HepG2 (cell line): ENCODE measurements at regions not wholly inside any gene's neighbourhood (a gene's known extent, or its start where the extent isn't known, plus 50 kb on each side); places are given as distances from the start of the nearest gene placed in this dataset.

Experiments used
- CEBPB ChIP-seq: IDR thresholded peaks from 2 replicates; pipeline ENCODE4 v1.6.1; 2011; ENCODE audit warnings: low read depth, low read length, improper control_type of control experiment, borderline replicate concordance
- CEBPG ChIP-seq: IDR thresholded peaks from 2 replicates; pipeline ENCODE4 v1.6.1; 2016
- RXRA ChIP-seq: sonication (generic); formaldehyde crosslinking; IDR thresholded peaks from 2 replicates; pipeline ENCODE4 v1.5.1; 2020; ENCODE audit warnings: missing genetic modification reagents
- TAF1 ChIP-seq: sonication (generic); formaldehyde crosslinking; IDR thresholded peaks from 2 replicates; pipeline ENCODE4 v1.4.0; 2020; ENCODE audit warnings: missing genetic modification reagents
- ZBTB8A ChIP-seq: sonication (generic); formaldehyde crosslinking; IDR thresholded peaks from 2 replicates; pipeline ENCODE4 v1.4.0; 2020; ENCODE audit warnings: mild to moderate bottlenecking, low read depth, missing genetic modification reagents, borderline replicate concordance
- ZNF180 ChIP-seq: sonication (generic); formaldehyde crosslinking; IDR thresholded peaks from 2 replicates; pipeline ENCODE4 v1.4.0; 2020; ENCODE audit warnings: low read depth, missing genetic modification reagents, borderline replicate concordance
- ZNF326 ChIP-seq: sonication (generic); formaldehyde crosslinking; IDR thresholded peaks from 2 replicates; pipeline ENCODE4 v1.4.0; 2020; ENCODE audit warnings: missing genetic modification reagents, borderline replicate concordance
- TF ChIP-seq, protein P1 (sequence below): sonication (generic); formaldehyde crosslinking; IDR thresholded peaks from 2 replicates; pipeline ENCODE4 v1.9.0; 2022; ENCODE audit warnings: missing genetic modification reagents, mild to moderate bottlenecking, borderline replicate concordance
- TF ChIP-seq, protein P2 (sequence below): sonication (generic); formaldehyde crosslinking; IDR thresholded peaks from 2 replicates; pipeline ENCODE4 v1.4.0; 2020; ENCODE audit warnings: missing genetic modification reagents
- TF ChIP-seq, protein P3 (sequence below): sonication (generic); formaldehyde crosslinking; conservative IDR thresholded peaks from 2 replicates; pipeline ENCODE4 v1.4.0; 2020; ENCODE audit warnings: missing genetic modification reagents
- TF ChIP-seq, protein P4 (sequence below), 2 experiments: sonication (generic) in 1 of 2; formaldehyde crosslinking in 1 of 2; IDR thresholded peaks; 2 replicates each; pipeline versions ENCODE4 v1.5.1 to v1.6.1; 2011 to 2020; ENCODE audit warnings: borderline replicate concordance in 1 of 2, low read depth in 1 of 2, low read length in 1 of 2, mild to moderate bottlenecking in 1 of 2, missing genetic modification reagents in 1 of 2, moderate library complexity in 1 of 2

DNA sequence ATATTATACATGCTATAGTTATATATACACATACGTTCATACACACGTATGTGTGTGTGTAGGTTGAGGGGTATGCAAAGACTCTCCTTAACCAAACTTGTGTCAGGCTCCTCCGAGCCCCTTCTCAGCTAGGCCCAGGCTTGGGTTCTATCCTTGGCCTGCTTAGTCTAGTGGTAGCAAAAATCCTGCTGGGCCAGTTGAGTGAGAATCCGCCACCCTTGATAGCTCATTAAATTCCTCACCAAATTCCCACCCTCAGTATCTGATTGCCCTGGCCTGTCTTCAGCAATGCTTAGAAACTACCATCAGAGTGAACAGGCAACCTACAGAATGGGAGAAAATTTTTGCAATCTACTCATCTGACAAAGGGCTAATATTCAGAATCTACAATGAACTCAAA is 126.5 kb downstream of the TSN start:
- TF ChIP-seq, protein P1, sequence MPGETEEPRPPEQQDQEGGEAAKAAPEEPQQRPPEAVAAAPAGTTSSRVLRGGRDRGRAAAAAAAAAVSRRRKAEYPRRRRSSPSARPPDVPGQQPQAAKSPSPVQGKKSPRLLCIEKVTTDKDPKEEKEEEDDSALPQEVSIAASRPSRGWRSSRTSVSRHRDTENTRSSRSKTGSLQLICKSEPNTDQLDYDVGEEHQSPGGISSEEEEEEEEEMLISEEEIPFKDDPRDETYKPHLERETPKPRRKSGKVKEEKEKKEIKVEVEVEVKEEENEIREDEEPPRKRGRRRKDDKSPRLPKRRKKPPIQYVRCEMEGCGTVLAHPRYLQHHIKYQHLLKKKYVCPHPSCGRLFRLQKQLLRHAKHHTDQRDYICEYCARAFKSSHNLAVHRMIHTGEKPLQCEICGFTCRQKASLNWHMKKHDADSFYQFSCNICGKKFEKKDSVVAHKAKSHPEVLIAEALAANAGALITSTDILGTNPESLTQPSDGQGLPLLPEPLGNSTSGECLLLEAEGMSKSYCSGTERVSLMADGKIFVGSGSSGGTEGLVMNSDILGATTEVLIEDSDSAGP, result no peak
- TF ChIP-seq, protein P2, sequence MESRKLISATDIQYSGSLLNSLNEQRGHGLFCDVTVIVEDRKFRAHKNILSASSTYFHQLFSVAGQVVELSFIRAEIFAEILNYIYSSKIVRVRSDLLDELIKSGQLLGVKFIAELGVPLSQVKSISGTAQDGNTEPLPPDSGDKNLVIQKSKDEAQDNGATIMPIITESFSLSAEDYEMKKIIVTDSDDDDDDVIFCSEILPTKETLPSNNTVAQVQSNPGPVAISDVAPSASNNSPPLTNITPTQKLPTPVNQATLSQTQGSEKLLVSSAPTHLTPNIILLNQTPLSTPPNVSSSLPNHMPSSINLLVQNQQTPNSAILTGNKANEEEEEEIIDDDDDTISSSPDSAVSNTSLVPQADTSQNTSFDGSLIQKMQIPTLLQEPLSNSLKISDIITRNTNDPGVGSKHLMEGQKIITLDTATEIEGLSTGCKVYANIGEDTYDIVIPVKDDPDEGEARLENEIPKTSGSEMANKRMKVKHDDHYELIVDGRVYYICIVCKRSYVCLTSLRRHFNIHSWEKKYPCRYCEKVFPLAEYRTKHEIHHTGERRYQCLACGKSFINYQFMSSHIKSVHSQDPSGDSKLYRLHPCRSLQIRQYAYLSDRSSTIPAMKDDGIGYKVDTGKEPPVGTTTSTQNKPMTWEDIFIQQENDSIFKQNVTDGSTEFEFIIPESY, result no peak
- TF ChIP-seq ZBTB8A, result no peak
- TF ChIP-seq, protein P3, sequence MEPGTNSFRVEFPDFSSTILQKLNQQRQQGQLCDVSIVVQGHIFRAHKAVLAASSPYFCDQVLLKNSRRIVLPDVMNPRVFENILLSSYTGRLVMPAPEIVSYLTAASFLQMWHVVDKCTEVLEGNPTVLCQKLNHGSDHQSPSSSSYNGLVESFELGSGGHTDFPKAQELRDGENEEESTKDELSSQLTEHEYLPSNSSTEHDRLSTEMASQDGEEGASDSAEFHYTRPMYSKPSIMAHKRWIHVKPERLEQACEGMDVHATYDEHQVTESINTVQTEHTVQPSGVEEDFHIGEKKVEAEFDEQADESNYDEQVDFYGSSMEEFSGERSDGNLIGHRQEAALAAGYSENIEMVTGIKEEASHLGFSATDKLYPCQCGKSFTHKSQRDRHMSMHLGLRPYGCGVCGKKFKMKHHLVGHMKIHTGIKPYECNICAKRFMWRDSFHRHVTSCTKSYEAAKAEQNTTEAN, result no peak
- TF ChIP-seq, protein P4, sequence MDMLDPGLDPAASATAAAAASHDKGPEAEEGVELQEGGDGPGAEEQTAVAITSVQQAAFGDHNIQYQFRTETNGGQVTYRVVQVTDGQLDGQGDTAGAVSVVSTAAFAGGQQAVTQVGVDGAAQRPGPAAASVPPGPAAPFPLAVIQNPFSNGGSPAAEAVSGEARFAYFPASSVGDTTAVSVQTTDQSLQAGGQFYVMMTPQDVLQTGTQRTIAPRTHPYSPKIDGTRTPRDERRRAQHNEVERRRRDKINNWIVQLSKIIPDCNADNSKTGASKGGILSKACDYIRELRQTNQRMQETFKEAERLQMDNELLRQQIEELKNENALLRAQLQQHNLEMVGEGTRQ (IDR thresholded peaks at IDR 0.05; ENCODE audit: low read depth, low read length), result no peak
- TF ChIP-seq, protein P4 (CRISPR knock-in tag; IDR thresholded peaks at IDR 0.05; ENCODE audit: borderline replicate concordance), result no peak
- no peak for TF ChIP-seq CEBPB
- TF ChIP-seq RXRA, result no peak
- no peak for TF ChIP-seq ZNF326
- no peak for TF ChIP-seq ZNF180 (CRISPR knock-in tag)
- TF ChIP-seq CEBPG, result no peak
- no peak for TF ChIP-seq TAF1 (CRISPR knock-in tag)
